Fibroblast of pulmonary artery (primary cell): ENCODE measurements at regions not wholly inside any gene's neighbourhood (a gene's known extent, or its start where the extent isn't known, plus 50 kb on each side); places are given as distances from the start of the nearest gene placed in this dataset.
"Not testable (repeated sequence)": the region's sequence is repeated elsewhere in the genome, so short reads cannot be mapped to it uniquely, and the experiment has no call there.

ENCODE experiments used
- DNase-seq: peaks from one replicate; pipeline ENCODE4 v3.0.0-alpha.2; 2010; ENCODE audit warnings: low read depth
- H3K4me3 ChIP-seq: replicated peaks from 2 replicates; pipeline ENCODE4 v1.5.1; 2011; ENCODE audit warnings: low read depth, mild to moderate bottlenecking, control low read depth, low read length, moderate library complexity
- TF ChIP-seq, protein P1 (sequence below): IDR thresholded peaks from 2 replicates; pipeline ENCODE4 v1.5.1; 2011; ENCODE audit warnings: mild to moderate bottlenecking, control low read depth, low read length, inconsistent platforms; ENCODE audit errors: missing control alignments

- DNase-seq: no peak
- TF ChIP-seq, protein P1, sequence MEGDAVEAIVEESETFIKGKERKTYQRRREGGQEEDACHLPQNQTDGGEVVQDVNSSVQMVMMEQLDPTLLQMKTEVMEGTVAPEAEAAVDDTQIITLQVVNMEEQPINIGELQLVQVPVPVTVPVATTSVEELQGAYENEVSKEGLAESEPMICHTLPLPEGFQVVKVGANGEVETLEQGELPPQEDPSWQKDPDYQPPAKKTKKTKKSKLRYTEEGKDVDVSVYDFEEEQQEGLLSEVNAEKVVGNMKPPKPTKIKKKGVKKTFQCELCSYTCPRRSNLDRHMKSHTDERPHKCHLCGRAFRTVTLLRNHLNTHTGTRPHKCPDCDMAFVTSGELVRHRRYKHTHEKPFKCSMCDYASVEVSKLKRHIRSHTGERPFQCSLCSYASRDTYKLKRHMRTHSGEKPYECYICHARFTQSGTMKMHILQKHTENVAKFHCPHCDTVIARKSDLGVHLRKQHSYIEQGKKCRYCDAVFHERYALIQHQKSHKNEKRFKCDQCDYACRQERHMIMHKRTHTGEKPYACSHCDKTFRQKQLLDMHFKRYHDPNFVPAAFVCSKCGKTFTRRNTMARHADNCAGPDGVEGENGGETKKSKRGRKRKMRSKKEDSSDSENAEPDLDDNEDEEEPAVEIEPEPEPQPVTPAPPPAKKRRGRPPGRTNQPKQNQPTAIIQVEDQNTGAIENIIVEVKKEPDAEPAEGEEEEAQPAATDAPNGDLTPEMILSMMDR: no peak
- no peak overlapping the region for H3K4me3 ChIP-seq
These were observed 118.5 kb upstream of the NKX1-1 start for GRCh38 chr4:1524761-1525160.

- DNase-seq: no peak
- TF ChIP-seq, protein P1: no peak
- no peak overlapping the region for H3K4me3 ChIP-seq
These were observed 117.8 kb upstream of the NKX1-1 start for GRCh38 chr4:1523907-1524636.

DNA sequence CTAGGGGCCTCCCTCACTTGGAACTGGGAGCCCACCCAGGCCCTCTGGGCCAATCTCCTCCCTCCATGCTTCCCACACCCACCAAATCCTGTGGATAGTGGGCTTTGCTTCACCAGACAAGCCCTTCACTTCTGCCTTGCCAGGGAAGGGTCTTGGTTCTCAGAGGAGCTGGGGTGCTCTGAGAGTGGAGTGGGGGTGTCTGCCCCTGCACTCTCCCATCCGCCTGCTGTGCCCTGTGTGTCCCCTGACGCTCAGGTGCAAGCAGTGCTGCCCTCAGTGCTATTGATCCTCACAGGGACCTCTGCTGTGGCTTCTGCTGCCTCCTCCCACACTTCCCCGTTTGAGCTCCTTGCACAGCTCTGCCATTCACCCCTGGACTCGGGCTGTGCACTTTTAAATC is 117.3 kb upstream of the NKX1-1 start:
- DNase-seq: no peak
- TF ChIP-seq, protein P1: no peak
- no peak overlapping the region for H3K4me3 ChIP-seq

DNA sequence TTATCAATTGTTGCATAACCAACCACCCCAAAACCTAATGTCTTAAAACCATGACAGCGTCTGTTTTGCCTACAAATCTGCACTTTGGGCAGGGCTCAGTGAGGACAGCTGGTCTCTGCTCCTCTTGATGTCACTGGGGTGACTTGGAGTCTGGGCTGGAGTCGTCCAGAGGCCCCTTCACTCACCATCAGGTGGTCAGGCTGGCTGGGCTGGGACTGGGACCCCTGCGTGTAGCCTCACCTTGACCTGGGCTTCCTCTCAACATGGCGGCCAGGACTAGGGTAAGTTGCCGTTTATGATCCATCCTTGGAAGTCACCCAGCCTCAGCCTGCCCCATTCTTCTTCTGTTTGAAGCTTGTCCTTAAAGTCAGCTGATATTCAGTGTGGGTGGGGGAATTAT is 116.8 kb upstream of the NKX1-1 start:
- no peak overlapping the region for H3K4me3 ChIP-seq
- no peak for DNase-seq
- TF ChIP-seq, protein P1: no peak

- no peak for DNase-seq
- no peak overlapping the region for H3K4me3 ChIP-seq
- TF ChIP-seq, protein P1: no peak
These were observed 116.4 kb upstream of the NKX1-1 start for GRCh38 chr4:1522606-1523005.

GRCh38 chr4:1521821-1522361 is 115.6 kb upstream of the NKX1-1 start:
- TF ChIP-seq, protein P1: no peak
- DNase-seq: no peak
- no peak overlapping the region for H3K4me3 ChIP-seq

DNA sequence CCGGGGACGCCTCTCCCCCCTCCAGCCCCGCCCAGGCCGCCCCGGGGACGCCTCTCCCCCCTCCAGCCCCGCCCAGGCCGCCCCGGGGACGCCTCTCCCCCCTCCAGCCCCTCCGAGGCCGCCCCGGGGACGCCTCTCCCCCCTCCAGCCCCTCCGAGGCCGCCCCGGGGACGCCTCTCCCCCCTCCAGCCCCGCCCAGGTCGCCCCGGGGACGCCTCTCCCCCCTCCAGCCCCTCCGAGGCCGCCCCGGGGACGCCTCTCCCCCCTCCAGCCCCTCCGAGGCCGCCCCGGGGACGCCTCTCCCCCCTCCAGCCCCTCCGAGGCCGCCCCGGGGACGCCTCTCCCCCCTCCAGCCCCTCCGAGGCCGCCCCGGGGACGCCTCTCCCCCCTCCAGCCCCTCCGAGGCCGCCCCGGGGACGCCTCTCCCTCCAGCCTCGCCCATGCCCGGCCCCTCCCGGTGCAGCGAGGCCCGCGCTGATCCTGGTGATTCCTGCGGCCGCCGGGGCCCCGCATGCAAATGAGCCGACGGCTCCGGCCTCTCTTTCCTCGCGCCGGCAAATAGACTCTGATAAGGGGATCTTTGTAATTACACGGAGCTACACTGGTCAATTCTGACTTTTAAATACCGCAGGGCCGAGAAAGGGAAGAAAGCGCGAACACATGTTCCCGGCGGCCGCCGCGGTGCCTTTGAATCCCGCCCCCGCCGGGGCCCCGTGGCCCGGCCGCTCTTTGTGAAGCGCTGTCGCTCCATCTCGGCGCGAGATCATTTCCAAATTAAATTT is 114.7 kb upstream of the NKX1-1 start:
- H3K4me3 ChIP-seq, DNase-seq: not testable (repeated sequence)
